ENCODE measurements at regions not wholly inside any gene's neighbourhood (a gene's known extent, or its start where the extent isn't known, plus 50 kb on each side); places are given as distances from the start of the nearest gene placed in this dataset.
A peak's percentile ranks its signal among the peaks of the same experiment; 100 is the strongest.
"Not testable (repeated sequence)": the region's sequence is repeated elsewhere in the genome, so short reads cannot be mapped to it uniquely, and the experiment has no call there.

DNA sequence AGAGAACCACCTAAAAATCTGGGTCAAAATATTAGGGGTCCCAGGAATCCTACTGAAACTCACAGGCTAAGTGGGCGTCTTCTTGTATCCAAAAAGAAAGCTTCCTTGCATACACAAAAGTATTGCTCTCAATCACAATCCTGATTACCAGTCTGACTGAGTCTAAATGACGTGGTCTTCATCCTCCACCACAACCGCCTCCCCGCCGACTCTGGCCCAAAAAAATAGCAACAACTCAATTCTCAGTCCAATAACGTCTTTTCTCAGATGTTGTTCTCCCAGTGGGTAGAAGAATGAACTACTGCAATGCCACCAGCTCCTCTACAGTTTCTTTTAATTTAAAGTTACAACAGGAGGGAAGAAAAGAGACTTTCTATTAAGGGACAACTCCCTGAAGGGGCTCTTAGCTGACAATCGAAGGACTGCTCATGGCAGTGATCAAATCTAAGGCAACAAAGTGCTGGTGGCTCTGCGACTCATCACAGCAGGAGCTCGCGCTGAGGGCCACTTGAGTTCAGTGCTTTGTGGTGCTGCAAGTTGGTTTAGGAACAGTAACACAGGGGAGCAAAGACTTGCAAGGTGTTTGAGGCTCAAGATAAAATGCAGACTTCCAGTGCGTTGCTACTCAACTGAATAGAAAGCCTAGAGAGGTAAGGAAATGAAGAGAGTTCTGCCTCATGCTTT is 394.1 kb downstream of the BCAT1 start:
- no peak for DNase-seq

DNA sequence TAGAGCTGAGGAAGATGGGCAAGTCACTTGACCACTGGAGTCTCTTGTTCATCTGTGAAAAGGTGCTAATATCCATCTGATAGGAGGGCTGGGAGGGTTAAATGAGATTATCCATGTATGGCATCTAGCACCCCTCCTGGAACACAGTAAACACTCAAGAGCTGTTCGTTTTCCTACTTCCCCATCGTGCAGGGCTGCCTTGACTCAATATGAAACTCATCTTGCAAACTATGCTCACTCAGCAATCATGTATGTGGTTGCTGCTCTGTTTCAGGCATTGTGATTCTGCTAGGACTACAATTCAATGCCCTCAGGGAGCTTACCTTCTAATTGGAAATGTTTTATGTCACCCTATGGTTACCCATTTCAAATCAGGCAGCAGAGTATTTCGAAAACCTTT is 395.6 kb downstream of the BCAT1 start:
- DNase-seq, result no peak

DNA sequence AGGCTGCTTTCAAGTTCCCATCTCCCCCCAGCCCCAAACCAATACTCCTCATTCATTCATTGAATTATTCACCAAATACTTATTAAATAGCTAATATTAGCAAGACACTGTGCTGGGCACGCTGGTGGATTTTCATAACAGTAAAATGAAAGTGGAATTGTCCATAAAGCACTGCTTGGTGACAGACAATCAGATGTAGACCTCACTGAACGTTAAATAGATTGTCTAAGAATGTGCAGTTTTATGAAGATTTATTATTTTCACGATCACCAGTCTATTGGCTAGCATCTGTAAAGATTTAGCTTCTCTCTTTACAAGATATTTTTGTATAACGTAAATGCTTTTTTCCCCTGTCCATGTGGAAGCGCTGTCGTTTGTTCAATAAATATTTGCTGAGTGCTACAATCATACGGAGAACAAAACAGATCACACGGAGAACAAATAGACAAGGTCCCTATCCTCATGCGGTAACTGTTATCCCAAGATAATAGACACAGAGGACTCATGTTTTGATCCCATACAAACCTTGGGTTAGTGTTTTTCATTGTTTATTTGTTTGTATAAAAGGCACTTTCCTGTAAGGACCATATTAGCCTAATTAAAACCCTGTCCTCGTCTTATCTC is 397.6 kb downstream of the BCAT1 start:
- DNase-seq, result peak; percentile 36 to 71

DNA sequence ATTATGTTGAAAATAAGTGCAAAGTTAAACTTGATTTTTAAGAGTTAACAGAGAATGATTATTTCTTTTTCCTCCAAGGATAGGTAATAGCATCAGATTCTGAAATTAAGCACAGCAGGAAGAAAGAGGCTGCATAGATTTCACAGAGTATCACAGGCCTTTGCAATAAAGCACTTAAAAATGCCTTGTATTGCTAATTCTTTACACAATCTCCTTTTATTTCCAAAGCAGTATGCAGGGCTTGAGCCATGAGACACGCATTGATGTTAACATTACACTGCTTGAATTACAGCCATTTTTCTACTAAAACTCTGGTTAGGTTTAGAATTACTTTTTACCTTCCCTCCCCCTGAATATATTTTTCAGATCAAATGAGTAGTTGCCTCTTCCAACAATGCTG is 398.3 kb downstream of the BCAT1 start:
- DNase-seq, result no peak

DNA sequence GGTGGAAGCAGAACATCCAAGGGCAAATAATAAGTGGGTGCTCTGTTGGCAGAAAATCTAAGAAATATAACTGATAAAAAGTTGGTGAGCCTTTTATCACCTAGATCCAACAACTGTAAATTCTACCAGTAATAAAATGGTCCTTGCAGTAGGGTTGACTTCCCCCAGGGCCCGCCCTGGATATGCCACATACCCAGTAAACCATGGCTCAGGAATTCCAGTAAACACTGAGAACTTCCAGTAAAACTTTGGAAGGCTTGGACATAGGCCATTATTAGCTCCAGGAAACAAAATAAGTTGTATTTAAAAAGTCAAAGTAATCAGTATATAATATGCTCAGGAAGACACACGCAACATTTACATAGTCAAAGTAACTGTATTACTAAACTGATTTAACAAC is 402.2 kb downstream of the BCAT1 start:
- DNase-seq, result no peak

DNA sequence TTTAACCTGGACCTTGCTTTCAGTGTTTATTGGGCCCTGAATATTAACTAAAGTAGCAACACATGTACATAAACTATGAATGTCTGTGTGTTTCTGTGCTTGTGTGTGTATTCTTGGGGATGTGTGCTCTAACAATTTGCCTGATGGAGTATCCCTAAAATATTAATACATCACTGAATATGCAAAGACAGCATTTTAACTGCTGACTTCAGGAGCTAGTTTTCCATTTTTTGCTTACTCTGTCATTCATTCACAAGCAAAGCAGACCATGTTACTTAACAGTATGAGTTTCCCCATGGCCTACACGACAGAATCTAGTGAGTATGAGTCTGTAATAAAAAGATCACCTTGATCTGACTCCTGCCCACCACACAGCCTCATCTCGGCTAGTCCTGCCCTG is 402.8 kb downstream of the BCAT1 start:
- no peak for DNase-seq

DNA sequence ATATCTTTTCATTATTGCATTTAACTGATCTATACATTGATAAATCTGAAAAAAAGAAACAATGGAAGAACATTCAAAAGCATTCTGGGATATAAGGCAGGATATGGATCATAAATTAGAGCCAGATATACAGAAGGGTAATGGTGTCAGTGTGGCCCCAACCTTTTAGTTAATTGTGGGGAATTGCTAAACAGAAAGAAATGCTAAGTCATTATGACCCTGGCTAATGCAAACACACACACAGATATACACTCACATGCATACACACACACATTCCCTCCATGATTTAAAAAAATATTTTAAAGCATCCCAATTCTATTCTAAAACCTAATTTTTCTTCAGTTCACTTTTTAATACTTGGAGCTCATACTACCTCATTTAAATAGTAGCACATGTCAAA is 404.5 kb downstream of the BCAT1 start:
- no peak for DNase-seq

DNA sequence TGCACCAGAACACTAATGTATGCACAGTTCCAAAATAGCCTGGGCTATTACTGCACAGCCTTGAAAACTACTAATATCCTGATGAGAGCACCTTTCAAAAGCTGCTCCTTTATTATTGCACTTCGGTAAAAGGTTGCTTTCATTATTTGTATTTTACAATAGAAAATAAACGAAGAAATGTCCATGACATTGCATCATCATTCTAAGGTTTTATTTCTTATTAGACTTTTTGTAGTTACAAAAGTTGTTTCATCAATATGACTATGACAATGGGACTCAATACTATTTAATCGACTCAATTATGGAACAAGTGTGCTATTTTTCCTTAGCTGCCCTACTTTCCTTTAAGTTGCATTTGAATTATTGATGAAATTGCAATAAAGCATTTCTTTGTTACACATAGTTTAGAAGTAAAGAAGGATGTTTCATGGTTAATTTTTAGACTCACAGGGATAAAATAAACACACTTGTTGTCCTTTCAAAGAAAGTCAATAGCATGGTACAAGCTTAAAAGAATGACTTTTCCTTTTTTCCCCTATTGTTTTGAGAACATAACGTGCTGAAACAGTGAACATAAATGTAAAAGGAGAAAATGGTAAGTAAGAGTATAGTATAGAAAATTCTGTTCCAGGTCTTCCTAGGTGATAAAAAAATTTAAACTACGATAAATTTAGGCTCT is 407.6 kb downstream of the BCAT1 start:
- DNase-seq, result no peak

DNA sequence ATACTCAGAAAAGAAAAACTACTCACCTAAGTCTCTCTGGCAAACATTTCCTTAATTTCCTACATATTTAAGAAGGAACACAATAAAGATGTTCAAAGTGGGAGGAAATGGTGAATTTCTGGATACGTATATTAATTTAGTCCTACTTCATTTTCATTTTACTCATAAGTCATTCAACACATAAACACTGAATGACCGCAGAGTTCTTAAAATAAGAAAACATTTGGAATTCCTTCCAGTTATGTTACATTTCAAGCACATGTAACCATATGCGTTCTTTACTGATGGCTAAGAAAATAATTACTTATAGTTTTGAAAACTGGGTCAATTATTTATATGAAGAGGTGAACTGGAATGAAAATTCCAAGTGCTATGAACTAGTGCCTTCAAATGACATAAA is 409.3 kb downstream of the BCAT1 start:
- DNase-seq, result no peak

DNA sequence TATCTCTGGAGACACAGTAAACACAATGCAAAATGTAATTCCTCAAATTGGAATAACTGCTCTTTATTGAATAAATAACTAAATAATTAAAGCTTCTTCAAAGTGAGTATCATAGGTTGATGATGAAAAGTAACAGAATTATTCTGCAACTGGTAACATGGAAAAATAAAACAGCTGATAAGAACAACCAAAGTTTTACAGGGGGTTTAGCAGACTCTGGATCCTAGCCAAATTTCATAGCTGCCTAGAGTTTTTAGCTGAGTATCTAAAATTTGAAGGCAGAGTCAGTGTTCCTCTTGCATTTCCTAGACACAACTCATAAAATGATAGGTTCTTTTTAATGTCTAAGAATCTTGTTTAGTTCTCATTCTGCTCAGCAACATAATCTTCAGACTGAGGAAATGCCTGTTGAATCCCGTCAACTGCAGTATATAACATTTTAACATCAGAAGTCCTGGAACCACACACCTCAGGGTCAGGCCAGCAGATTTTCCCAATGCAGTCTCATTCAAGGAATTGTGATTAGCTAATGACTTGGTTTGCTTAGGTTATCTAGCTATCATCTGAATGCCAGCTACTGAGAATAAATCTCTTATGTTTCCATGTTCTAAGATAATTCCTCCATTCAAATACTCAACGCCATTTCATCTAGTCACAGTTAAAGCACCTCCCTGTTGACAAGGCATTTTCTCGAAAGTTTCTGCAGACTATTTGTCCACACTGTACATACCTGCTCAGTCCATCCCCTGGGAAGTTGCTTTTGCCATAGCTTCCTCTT is 411.6 kb downstream of the BCAT1 start:
- DNase-seq, result no peak

DNA sequence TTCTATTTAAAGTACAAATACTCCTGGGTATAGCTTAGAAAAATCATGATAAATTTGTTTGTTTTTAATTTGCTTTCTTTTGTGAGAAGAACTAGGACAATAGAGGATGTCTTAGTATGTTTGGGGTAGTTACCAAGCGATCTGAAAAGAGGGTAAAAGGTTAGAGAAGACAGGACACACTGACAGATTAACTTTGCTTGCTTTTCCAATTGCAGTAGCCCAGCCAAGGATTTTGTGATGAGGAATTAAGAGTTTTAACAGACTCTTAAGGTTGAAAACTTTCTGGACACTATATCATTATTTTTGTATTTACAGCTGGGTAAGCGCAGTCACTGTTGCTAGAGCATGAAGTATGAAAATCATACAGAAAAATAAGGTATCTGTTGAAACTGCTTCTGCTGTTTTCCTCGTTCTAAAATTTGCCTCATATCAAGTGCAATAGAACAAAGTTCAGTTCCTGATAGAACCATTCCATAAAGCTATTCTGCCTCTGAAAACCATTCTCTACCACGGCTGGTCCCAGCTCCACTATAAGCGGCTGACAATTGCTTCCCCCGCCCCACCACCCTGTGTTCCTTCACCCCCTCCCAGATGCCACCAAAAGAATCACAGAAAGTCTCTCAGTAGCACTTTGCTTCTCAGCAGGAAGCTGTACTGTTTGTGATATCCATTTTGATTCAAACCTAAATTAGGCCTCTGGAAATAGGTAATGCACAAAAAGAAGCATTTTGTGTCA is 413.4 kb downstream of the BCAT1 start:
- DNase-seq, result peak in 1 of 2 experiments; percentile 0

DNA sequence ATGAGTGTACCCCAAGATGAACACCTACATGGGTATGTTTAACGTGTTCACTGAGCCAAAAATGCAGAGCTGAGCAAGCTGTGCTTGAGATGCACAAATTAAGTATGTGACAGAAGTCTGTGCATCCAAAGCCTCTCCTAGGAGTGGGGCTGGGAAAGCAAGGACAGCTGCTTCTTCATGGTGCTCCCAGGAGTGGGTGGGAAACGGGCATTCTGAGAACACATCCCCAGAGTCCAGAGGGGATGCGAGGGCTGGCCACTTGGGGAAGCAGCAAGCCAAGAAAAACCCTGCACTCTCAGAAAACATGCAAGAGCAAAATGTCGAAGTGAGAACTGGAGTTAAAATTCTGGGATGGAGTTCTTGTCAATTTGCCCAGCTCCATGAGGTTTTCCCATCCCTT is 414.3 kb downstream of the BCAT1 start:
- DNase-seq, result no peak

DNA sequence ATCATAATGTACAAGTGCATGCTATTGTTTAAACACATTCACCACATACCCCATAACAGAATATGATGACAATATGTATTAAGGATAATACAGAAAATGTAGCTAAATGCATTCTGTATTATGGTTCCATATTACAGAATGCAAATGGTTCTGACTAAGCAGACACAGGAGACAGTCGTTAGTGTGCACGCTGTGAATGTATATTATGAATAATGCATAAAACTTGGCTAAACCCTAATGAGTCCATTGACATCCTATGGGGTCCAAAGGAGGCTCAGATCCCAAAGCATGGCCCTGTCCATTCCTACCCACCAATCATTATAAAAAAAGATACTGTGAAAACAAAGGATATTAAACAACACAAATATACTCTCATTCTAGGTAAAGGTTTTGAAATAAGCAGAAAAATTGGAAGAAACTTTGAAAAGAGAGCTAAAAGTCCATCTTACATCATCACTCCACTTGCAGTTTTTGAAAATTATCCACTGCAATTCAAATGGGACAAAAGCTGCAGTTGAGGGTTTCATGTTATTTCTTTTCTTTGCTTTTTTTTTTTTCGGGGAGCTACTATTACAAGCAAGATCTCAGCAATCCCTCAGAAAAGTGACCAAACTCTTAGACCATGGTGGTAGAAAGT is 415.1 kb downstream of the BCAT1 start:
- DNase-seq, result no peak

DNA sequence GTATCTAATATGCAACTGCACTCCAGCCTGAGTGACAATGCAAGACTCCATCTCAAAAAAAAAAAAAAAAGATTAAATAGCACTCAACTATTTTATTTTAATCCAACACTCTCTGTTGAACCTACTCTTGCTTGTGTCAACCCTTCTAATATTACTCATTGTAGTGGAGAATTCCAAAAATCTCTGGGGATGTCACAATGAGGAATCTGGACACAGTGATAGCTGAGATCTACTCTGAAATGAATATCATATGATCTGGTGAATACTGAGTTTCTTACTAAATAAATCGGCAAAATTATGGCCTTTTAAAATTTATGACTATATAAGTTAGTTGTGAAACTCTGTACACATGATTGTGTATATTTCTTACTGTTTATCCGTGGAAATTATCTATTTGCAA is 418.2 kb downstream of the BCAT1 start:
- DNase-seq, result no peak

DNA sequence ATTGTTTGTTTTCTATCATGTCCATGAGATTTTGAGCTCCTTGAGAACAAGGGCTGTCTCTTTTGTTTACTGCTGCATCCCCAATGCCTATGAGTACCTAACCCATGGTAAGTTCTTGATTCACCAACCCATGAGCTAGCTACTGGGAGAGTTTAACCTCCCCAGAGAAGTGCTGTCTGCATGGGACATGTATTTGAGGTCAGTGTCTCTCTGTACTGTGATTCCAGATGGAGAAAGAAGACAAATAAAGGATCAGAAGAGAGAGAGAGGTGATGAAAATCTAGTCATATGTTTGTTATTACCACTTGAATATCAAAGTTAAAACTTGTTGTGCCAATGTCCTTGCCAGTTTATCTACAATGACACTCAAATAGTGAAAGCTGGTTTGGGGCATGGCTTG is 421.8 kb downstream of the BCAT1 start:
- DNase-seq, result no peak

DNA sequence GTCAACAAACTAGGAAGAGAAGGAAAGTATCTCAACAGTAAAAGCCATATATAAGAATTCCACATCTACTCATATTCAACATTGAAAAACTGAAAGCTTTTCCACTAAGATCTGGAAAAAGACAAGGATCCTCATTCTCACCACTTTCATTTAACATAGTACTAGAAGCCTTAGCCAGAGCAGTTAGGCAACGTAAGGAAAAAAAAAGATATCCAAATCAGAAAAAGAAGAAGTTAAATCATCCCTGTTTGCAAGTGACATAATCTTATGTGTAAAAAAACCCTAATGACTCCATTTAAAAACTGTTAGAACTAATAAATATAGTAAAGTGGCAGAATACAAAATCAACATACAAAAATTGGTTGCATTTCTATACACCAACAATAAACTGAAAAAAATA is 426.2 kb downstream of the BCAT1 start:
- no peak for DNase-seq

DNA sequence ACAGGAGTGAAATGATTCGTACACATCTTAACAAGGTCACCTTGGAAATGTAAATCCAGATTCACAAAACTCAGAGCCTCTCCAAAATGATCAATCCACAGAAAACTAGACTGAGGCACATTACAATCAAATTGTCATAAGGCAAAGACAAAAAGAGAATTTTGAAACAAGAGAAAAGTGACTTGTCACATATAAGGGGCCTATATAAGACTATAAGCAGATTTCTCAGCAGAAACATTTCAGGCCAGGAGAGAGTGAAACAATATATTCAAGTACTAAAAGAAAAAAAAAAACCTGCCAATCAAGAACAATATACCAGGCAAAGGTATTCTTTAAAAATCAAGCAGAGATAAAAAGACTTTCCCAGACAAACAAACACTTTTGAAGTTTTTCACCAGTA is 429.1 kb downstream of the BCAT1 start:
- no peak for DNase-seq

DNA sequence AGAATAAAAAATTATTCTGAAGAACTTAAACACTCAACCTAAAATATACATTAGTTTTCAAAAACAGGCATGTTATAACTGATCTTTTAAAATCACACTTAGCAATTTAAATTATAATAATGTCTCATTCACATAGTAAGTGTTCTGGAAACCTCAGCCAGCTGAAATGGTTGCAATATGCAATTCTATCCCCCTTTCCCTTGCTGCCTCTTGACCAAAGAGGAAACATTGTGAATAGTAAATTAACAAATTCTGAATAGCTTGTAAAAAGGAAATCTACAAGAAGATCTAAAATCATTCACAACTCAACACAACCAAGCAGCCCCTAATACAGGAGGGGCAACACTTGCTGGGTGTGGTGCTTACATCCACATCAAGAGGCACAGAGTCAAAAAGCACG is 431.9 kb downstream of the BCAT1 start:
- no peak for DNase-seq

DNA sequence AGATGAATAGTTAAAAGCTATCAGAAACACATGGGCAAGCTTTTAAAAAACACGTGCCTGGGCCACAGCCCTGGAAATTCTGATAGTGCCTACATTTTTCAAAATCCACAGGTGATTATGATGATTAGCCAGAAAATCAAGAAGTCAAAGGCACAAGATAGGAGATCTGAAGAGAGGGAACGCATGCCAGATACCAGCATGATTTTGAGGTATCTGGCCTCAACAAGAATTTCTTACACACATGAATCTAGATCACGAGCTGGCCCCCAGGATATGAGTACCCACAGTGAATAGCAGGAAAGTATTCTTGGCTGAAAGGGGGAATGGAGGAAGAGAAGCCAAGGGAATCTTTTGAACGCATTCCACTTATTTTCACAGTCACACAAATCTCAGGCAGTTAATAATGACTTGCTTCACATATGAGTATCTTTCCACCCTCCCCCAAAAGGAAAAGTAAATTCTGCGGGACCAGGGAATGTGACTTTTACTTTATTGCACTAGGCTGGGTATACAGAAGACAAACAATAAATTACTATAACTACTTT is 438.2 kb downstream of the BCAT1 start:
- DNase-seq, result no peak

DNA sequence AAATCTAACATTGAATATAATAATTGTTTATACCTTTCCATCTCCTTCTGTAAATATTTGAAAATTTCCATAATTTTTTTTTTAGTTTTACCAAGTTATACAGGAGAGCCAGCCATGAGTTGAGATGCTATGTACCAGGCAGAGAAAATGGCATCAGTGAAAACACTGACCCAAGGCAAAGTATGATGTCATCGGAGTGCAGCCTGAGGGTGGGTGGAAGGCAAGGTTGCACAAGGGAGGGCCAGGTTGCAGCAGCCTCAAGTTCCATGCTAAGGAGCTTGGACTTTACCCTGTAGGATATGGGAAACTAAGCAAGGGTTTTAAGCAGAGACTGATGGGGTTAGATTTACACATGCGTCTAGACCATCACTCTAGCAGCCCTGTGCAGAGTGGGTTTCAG is 441.1 kb downstream of the BCAT1 start:
- no peak for DNase-seq

DNA sequence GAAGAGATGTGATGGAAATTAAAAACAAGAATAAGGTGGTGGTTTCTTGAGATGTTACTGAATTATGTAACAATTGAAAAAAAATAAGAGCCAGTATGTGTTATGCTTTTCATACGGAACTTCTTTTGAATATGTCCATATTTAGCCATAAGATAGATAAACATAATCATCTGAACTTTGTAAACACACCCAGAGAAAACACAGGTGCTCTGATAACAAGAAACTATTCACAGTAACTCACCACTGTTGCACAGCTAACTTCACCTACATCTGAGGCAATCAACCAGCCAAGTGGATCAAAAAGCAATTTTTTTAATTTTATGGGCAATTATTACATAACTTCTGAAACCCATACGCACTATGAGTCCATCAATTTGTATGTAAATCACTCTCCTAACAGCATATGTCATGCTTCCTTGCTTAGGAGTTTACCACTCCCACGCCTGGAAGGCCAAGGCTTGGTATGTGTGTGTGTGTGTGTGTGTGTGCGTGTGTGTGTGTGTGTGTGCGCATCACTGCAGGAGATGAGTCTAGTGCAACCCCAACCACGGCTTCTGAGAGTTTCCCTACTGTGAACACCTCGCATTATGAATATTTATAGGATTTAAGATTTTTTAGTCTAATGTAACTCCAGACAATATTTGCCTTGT is 443.4 kb downstream of the BCAT1 start:
- DNase-seq, result no peak

DNA sequence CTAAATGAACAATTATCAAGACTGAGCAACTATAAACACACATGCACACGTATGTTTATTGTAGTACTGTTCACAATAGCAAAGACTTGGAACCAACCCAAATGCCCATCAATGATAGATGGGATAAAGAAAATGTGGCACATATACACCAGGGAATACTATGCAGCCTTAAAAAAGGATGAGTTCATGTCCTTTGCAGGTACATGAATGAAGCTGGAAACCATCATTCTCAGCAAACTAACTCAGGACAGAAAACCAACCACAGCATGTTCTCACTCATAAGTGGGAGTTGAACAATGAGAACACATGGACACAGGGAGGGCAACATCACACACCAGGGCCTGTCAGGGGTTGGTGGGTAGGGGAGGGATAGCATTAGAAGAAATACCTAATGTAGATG is 445.4 kb downstream of the BCAT1 start:
- DNase-seq, result not testable (repeated sequence)

Data from NCI-H2081 (cell line).